ENCODE measurements at regions not wholly inside any gene's neighbourhood (a gene's known extent, or its start where the extent isn't known, plus 50 kb on each side); places are given as distances from the start of the nearest gene placed in this dataset.

DNA sequence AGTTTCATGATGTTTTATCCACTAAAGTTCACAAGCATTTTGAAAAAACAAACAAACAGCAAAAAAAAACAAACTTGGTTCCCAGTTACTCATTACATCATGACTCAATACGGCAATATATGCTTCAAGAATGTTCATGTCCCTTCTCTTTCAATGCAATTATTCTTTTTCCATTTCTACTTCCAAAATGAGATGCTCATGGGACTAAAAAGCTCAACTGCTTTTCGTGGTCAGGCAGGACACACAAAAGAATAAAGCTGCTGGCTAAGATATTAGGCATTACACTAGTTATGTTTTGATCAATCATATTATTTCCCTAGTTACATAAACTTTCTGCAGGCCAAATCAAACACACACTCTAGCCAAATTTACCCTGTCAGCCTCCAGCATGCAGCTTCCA lies 301.3 kb downstream of the EPHA4 start:
- TF ChIP-seq CTCF (IDR thresholded peaks at IDR 0.05; ENCODE audit: low read depth, low read length, missing control alignments): no peak
- H3K4me3 ChIP-seq (ENCODE audit: low read depth, low read length): no peak overlapping the region
- no peak for DNase-seq (ENCODE audit: low read depth)

GRCh38 chr2:221272729-221273128 lies 299.4 kb downstream of the EPHA4 start:
- DNase-seq (ENCODE audit: low read depth): no peak
- H3K4me3 ChIP-seq (ENCODE audit: low read depth, low read length): no peak overlapping the region
- TF ChIP-seq CTCF (IDR thresholded peaks at IDR 0.05; ENCODE audit: low read depth, low read length, missing control alignments): no peak

DNA sequence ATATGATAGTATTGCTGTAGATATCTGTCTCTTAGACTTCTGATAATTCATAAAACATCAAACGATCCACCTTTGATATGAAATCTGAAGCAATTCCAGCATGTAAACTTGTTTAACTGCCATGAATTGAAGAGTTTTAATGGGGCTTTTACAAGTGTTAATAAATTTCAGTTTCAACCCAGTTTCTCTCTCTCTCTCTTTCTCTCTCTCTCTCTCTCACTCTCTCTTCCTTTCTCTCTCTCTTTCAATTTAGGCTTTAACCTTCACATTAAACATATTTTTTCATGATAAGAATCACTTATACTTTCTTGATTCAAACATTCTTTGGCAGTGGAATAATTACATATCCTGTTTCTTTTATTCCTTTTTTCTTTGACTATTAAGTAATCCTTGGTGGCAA lies 296.1 kb downstream of the EPHA4 start:
- TF ChIP-seq CTCF (IDR thresholded peaks at IDR 0.05; ENCODE audit: low read depth, low read length, missing control alignments): no peak
- no peak overlapping the region for H3K4me3 ChIP-seq (ENCODE audit: low read depth, low read length)
- no peak for DNase-seq (ENCODE audit: low read depth)

DNA sequence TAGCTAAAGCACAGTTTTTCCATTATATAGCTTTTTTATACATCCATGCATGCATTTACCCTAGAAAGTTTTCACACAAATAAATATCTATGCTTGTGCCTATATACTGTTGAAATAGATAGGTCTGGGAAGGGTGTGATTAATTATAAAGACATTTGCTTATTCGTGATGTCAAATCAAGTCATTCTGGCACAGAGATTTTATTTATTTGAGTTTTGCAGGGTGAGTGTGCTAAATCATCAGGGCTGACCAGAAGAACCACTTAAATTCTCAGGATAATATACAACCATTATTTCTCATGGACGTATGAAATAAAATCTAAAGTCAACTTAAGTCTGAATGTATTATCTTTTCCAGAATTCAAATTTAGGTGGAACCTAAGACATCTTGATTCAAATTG lies 295.5 kb downstream of the EPHA4 start:
- TF ChIP-seq CTCF (IDR thresholded peaks at IDR 0.05; ENCODE audit: low read depth, low read length, missing control alignments): no peak
- no peak overlapping the region for H3K4me3 ChIP-seq (ENCODE audit: low read depth, low read length)
- no peak for DNase-seq (ENCODE audit: low read depth)

DNA sequence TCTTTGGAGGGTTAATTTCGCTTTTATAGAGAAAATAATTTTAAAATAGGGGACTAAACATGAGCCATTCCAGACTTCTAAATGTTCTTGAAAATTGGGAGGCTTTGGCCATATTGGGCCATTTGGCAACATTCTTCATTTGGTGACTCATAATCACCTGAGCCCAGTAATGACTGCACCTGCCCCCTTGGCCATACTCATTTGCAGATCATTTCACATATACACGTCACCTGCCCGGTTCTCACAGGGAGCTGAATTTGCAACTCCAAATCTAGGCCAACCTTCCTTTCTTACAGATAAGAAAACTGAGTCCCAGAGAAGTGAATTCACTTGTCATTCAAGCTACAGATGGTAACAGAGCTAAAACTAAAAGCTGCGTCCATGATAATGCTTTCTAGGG lies 289.7 kb downstream of the EPHA4 start:
- TF ChIP-seq CTCF (IDR thresholded peaks at IDR 0.05; ENCODE audit: low read depth, low read length, missing control alignments): no peak
- H3K4me3 ChIP-seq (ENCODE audit: low read depth, low read length): no peak overlapping the region
- no peak for DNase-seq (ENCODE audit: low read depth)

DNA sequence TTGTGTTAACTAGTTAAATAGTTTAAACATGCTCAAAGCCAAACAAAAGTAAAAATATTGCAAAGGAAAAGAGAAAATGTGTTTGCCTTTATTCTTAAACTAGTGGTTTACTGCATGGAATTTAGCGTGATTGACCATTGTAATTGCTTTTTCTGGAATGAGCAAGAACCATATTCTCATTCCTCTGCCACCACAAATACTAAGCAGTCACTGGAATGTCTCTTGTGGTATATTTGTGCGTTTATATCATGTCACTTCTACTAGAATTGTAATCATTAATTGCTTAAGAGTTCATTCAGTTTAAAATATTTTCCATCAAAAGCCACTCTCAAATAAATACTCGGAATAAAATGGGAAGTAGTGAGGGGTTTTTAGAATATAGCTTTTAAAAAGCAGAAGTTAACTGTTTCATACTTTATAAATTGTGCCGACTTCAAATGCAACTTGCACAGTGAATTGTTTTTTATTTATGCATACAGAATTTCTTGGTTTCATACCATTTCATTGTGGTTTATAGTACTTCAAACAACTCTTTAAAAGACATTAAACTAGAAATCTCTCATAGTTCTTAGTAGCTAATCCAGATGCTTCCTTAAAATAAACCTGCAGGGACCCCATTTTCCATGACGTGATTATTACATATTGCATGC lies 288.1 kb downstream of the EPHA4 start:
- H3K4me3 ChIP-seq (ENCODE audit: low read depth, low read length): no peak overlapping the region
- no peak for DNase-seq (ENCODE audit: low read depth)

More for the DNA sequence above, 288.1 kb downstream of the EPHA4 start:
- no peak for TF ChIP-seq CTCF (IDR thresholded peaks at IDR 0.05; ENCODE audit: low read depth, low read length, missing control alignments)
